OCI-LY1 (cell line): ENCODE measurements at regions not wholly inside any gene's neighbourhood (a gene's known extent, or its start where the extent isn't known, plus 50 kb on each side); places are given as distances from the start of the nearest gene placed in this dataset.

Experiments
- CTCF ChIP-seq: fragments of 200-600 bp; sonication (generic), shearing (Covaris generic); IDR thresholded peaks from 2 replicates; pipeline ENCODE4 v1.5.1; 2017; ENCODE audit warnings: mild to moderate bottlenecking, antibody characterized with exemption, low read length, moderate library complexity, mixed read lengths
- EZH2 ChIP-seq: fragments of 200-600 bp; sonication (generic), shearing (Covaris generic); IDR thresholded peaks from 2 replicates; pipeline ENCODE4 v1.8.0; 2017; ENCODE audit warnings: borderline replicate concordance, mixed run types, mild to moderate bottlenecking, antibody characterized with exemption, low read length, moderate library complexity, mixed read lengths

GRCh38 chr14:98962118-98962517 lies 309.9 kb downstream of the BCL11B start:
- TF ChIP-seq CTCF (no peak), EZH2 (no peak)
